ENCODE measurements at regions not wholly inside any gene's neighbourhood (a gene's known extent, or its start where the extent isn't known, plus 50 kb on each side); places are given as distances from the start of the nearest gene placed in this dataset.

DNA sequence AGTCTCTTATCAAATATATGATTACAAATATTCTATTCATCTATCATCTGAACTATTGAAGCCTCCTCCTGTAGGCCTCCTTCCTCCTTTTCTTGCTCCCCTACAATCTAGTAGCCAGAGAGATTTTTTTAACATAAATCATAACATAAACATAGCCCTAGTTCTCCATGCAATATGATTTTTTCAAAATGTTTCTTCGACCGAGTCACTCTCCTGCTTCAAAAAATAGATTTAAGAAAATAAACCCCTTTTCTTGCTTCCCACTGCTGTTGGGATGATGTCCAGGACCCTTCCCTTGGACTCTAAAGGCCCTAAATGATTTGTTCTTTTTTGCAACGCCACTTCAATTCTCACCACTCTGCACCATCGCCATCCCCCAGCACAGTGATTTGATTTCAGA, 319.7 kb upstream of the TSHZ3 start:
- no peak for DNase-seq

DNA sequence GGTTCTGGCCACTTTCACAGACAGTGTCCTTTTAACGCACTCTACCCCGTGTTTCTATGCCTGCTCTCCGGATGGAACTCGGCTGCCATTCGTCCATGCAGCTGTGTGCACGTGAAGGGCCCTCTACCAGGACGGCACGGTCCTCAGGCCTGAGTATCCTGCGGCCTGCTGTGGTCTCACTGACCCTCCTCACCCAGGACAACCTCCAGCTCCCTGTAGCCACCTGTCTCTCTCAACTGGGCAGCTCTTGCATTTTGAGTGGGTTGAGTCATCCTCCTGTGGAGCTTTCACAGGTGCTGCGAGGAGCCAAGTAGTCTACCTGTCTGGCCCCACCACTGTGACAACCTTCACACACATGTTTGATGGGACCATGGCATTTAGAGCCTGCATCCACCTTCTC, 321.7 kb upstream of the TSHZ3 start:
- DNase-seq, result no peak

DNA sequence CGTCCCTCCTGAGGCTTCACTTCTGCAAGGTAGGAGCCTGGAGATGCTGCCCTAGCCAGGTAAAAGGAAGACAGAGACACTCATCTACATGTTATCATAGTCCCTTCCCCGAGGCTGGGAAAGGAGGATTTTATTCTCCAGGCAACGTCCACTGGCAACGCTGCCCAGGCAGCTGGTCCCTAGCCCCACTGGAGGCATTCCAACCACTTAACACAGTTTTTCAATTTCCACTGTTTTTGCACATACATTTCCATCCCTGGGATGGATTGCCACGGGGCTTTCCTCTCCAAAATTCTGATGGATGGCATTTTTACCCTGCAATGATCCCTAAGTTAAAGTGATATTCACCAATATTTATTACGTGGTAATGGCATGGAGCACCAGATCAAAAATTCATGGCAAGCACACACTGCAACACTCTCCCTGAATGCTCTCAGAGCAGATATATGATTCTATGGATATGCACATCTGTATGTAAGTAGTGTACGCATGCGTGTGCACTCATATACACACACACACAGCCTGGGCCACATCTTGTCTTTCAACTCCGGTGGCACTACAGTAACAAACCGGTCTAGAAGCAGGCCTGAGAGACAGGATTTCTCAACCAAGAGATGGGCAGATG, 322.3 kb upstream of the TSHZ3 start:
- no peak for DNase-seq

DNA sequence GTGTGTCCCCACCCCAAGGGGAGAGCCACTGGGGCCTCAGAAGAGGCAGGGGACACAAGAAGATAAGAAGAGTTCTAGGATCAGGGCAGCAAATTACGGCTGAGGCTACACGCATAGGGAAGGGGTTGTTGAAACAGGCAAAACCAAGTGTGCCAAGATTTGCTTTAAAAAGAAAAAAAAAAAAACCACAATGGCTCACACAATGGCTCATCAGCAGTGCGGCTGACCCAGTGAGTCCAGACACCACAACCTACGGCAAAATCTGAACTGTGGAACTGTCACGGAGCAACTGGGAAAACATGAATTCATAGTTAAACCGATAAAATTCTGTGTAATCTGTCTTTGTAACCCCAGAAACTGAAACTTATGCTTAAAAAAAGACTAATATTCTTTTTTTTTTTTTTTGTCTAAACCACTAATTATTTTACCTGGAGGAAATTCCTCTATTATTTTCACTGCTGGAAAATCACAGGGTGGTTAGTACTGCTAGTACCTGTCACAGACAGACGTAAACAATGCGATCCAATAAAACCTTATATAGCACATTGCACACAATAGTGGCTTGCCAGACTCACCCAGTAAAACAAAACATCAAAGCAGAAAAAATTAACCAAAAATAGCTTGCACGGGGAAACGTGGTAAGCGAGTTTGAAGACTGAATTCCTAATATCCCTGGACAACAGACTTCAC, 325.4 kb upstream of the TSHZ3 start:
- DNase-seq, result no peak

DNA sequence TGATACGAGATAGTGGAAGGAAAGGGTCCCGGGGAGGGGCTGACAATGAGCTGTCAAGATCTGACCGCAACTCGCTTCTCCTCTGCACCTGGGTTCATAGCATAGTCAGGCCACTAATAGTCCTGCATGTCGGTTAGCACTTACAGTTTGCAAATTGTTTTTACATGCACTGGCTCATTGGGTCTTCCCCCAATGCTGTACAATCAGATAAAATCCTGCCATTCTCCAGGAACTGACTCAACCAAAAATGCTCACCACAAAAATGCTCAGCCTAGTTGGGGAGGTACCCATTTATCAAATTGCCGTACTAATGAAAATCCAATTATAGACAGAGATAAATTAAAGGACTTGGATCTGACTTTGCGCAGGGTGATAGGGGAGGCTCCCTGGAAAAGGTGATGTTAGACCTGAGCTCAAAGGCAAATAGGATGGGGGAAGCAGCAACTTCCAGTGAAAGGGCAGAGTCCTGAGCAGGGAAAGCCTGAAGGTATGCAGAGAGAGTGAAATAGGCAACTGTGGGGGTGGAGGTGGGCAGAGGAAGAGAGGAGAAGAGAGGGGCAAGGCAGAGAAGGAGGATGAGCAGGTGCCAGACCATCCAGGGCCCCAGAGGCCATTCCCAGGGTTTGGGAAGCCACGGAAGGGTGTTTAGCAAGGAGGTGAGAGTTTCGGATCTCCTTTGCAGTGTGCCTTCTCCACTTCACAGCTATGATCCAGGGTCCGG, 326.1 kb upstream of the TSHZ3 start:
- no peak for DNase-seq

- DNase-seq, result no peak
Measured at GRCh38 chr19:31676271-31677004, 327.2 kb upstream of the TSHZ3 start.

DNA sequence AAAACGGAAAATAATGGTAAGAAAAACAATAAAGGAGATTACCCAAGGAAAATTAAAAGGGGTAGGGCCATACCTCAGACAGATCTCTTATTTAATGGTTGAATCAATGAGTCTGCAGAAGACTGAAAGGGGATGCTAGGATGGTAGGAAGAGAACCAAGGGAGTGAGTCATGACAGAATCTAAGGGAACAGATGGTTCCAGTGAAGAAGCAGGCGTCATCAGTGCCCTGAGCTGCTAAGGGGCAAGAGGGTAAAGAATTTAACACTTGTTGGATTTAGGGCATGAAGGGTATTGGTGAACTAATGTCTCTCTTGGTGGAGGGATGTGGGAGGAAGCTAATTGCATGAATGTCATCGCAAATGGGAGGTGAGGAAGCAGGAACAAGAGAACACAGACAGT, 329.2 kb upstream of the TSHZ3 start:
- no peak for DNase-seq

GRCh38 chr19:31681121-31681520, 331.9 kb upstream of the TSHZ3 start:
- DNase-seq, result no peak

- DNase-seq, result no peak
Measured at GRCh38 chr19:31693131-31693932, 344.1 kb upstream of the TSHZ3 start.

GRCh38 chr19:31693933-31694269, 344.7 kb upstream of the TSHZ3 start:
- DNase-seq, result no peak

- DNase-seq, result no peak
Measured at GRCh38 chr19:31694761-31695160, 345.5 kb upstream of the TSHZ3 start.

- no peak for DNase-seq
Measured at GRCh38 chr19:31699421-31699820, 350.2 kb upstream of the TSHZ3 start.

GRCh38 chr19:31701146-31701545, 351.9 kb upstream of the TSHZ3 start:
- no peak for DNase-seq

- no peak for DNase-seq
Measured at GRCh38 chr19:31705656-31706055, 356.4 kb upstream of the TSHZ3 start.

- no peak for DNase-seq
Measured at GRCh38 chr19:31706131-31706530, 356.9 kb upstream of the TSHZ3 start.

DNA sequence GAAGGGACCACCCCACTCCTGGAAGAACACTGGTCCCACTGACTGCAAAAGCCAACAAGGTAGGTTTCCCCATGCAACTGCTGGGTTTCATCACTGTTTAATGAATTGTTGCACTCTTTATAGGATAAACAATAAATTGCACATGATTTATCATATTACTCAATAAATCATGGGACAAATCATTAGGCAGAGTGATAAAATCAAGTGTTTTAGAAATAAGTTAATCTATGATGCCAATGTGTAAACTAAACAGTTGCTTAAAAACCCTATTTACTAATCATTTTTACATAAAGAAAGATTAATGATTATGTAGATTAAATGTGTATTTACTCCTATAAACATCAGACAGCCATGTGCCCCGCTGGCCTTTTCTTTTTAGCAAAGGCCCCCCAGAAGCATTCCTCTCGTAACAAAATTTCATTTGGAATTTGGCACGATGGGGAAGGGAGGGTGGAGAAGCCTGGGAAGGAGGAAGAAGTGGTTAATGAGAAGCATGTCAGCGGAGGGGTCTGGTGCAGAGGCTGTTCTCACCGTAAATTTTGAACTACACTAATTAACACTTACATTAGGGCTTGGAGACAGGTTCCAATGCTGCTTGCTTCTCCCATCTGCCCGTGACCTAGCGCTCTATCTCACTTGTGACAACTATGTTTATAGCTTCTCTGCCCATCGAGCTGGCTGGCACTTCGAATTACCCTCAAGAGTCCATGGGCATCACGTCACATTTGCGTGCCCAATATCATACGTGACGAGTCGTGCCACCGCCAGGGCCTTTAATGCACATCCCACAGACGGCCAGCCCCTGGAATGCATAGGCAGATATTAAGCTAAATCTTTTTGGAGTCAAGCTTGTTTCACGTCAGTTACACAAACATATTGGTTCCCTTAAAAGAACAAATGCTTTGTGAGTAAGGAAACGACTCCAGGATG, 357.7 kb upstream of the TSHZ3 start:
- DNase-seq, result no peak

DNA sequence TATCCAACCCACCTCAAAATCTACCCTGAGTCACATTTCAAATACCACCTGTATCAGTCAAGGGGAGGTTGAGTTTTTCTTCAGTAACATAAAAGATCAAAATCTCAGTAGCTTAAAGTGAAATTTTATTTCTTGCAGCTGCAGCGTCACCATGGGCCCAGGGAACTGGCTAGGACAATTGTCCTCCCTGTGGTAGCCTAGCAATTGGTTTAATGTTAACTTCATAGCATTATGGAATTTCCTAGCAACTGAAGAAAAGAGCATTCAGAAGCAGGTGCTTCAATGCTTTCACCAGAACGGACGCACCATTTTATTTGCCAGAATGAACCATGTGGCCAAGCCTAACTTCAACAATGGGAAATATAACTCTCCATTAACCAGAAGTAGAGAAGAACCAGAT, 359.3 kb upstream of the TSHZ3 start:
- DNase-seq, result no peak

DNA sequence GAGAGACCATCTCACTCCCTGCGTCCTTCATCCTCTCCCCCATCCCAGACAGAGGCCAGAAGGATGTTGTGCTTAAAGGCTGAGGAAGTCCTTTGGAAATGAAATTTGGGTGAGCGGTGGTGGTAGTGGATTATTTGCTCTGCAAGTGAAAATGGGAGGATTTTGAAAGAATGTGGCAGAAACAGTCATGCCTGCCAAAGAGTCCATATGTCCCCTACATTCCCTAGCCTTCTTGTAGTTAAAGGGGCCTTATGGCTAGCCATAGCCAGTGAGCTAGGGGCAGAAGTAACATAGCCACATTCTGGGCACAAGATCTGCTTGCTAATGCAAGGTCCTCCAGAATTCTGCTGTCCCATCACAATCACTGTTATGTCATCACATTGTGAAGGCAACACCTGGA, 360.2 kb upstream of the TSHZ3 start:
- no peak for DNase-seq

GRCh38 chr19:31715249-31715945, 366.2 kb upstream of the TSHZ3 start:
- DNase-seq, result no peak

GRCh38 chr19:31716826-31717225, 367.6 kb upstream of the TSHZ3 start:
- no peak for DNase-seq

GRCh38 chr19:31717269-31717923, 368.2 kb upstream of the TSHZ3 start:
- no peak for DNase-seq

Data from activated naive CD4-positive, alpha-beta T cell (primary cell).